Panc1 (cell line): ENCODE measurements at regions not wholly inside any gene's neighbourhood (a gene's known extent, or its start where the extent isn't known, plus 50 kb on each side); places are given as distances from the start of the nearest gene placed in this dataset.

ENCODE experiments used
- ATAC-seq: fragments of 200-7000 bp; cut with Tn5 transposase; 2 replicates; pipeline ENCODE4 v1.9.1; 2020; ENCODE audit warnings: mild to moderate bottlenecking, moderate library complexity
- BruUV-seq: library from RNA; stranded (reverse); fragments of 400-500 nt; replicated peaks from 2 replicates; lab custom pipeline; 2021; lab: Mats Ljungman, UMichigan
- CTCF ChIA-PET: fragments of 300-600 bp; sonication (Branson Sonifier 250); formaldehyde crosslinking; loops from one replicate; lab custom pipeline; 2022; ENCODE audit warnings: antibody characterized with exemption; lab: Charles Lee
- POLR2A ChIA-PET: fragments of 300-600 bp; sonication (Branson Sonifier 250); formaldehyde crosslinking; loops from one replicate; lab custom pipeline; 2022; ENCODE audit warnings: antibody characterized with exemption; lab: Charles Lee
- DNase-seq: peaks from one replicate; pipeline ENCODE4 v3.0.0-alpha.2; 2010; ENCODE audit warnings: low read depth, low spot score
- H3K27ac ChIP-seq: 2 replicates; pipeline ENCODE4 v1.5.1; 2011; ENCODE audit warnings: mild to moderate bottlenecking, low read length, inconsistent platforms
- H3K27me3 ChIP-seq: fragments of 200-500 bp; sonication (Bioruptor generic); 2 replicates; pipeline ENCODE4 v1.6.0; 2014; ENCODE audit warnings: low read length, inconsistent platforms; ENCODE audit not compliant: control insufficient read depth, insufficient read depth
- H3K36me3 ChIP-seq: fragments of 200-500 bp; sonication (Bioruptor generic); 2 replicates; pipeline ENCODE4 v1.5.1; 2014; ENCODE audit warnings: inconsistent platforms, mild to moderate bottlenecking, low read length, moderate library complexity; ENCODE audit not compliant: control insufficient read depth, insufficient read depth
- H3K4me1 ChIP-seq: 2 replicates; pipeline ENCODE4 v1.5.1; 2011; ENCODE audit warnings: inconsistent platforms, mild to moderate bottlenecking, low read length, moderate library complexity; ENCODE audit not compliant: control insufficient read depth, insufficient read depth
- H3K4me3 ChIP-seq, 2 experiments: 2 replicates each; pipeline ENCODE4 v1.5.1; 2011 to 2012; ENCODE audit warnings: low read depth in 2 of 2, low read length in 2 of 2, mild to moderate bottlenecking in 2 of 2, inconsistent platforms in 1 of 2, moderate library complexity in 1 of 2
- H3K9me3 ChIP-seq: fragments of 200-500 bp; sonication (Bioruptor generic); 2 replicates; pipeline ENCODE4 v1.5.1; 2014; ENCODE audit warnings: low read depth, mild to moderate bottlenecking, inconsistent platforms, low read length, moderate library complexity; ENCODE audit not compliant: control insufficient read depth, insufficient read depth
- CTCF ChIP-seq: fragments of 450-650 bp; IDR thresholded peaks from 2 replicates; pipeline ENCODE4 v1.5.1; 2017; ENCODE audit warnings: mild to moderate bottlenecking
- POLR2AphosphoS5 ChIP-seq: IDR thresholded peaks from 2 replicates; pipeline ENCODE4 v1.6.1; 2012; ENCODE audit warnings: mild to moderate bottlenecking, low read depth, low read length, moderate library complexity
- REST ChIP-seq, 2 experiments: IDR thresholded peaks; 2 replicates each; pipeline ENCODE4 v1.6.1; 2011 to 2012; ENCODE audit warnings: low read depth in 2 of 2, control low read depth in 1 of 2, low read length in 1 of 2, mild to moderate bottlenecking in 1 of 2, moderate library complexity in 1 of 2; ENCODE audit not compliant: insufficient read depth in 1 of 2
- SIN3A ChIP-seq: IDR thresholded peaks from 2 replicates; pipeline ENCODE4 v1.6.1; 2012; ENCODE audit warnings: low read depth, mild to moderate bottlenecking, low read length, moderate library complexity, borderline replicate concordance; ENCODE audit not compliant: insufficient read depth
- TCF7L2 ChIP-seq: IDR thresholded peaks from 2 replicates; pipeline ENCODE4 v1.6.1; 2011; ENCODE audit warnings: mild to moderate bottlenecking, low read depth, low read length, inconsistent platforms
- in situ Hi-C: cut with HindIII; loops from 2 replicates; pipeline ENCODE4 v1.10.0; 2016; ENCODE audit warnings: low sequenced_read_pairs, low pct_unique_long_range_greater_than_20kb
- intact Hi-C: fragments of 100-400 bp; cut with micrococcal nuclease; formaldehyde crosslinking; loops from one replicate; pipeline ENCODE4 v1.10.0; 2022; ENCODE audit not compliant: unreplicated experiment

DNA sequence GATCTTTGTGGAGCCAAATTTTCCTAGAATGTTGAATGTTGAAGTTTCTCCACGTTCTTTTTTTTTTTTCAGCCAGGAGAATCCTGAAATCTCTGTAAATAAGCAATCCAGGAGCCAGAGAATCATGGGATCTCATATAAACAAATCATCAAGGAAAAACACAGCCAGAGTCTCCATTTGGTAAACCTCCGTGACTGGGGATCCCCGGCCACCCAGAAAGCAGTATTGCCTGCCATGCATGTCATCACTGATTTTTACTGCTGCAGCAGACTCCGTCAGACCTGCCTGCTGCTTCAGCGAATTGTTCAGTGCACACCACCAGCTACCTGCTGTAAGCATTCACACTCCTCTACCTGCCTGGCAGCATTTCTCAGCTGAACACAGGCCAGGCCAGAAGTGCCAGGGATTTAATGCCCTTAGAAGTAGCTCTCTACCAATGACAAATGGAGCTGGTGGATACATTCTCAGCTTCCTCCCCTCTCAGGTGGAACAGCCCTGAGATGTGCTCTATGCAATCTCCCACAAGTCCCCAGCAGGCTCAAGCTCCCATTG, 158.6 kb downstream of the CYLD start:
- intact Hi-C loops = no loop called here
- no peak for ATAC-seq

GRCh38 chr16:50899951-50900350, 158.1 kb downstream of the CYLD start:
- TF ChIP-seq CTCF (no peak), TCF7L2 (no peak), POLR2AphosphoS5 (no peak), SIN3A (no peak), REST (IDR thresholded peaks at IDR 0.05; ENCODE audit: insufficient read depth in 1 of 2, low read depth in 2 of 2, low read length in 1 of 2) (no peak)
- ATAC-seq = no peak

More for the DNA sequence above, 158.6 kb downstream of the CYLD start:
- no peaks in the 10 kb centered on the region for H3K9me3 ChIP-seq
- CTCF ChIA-PET = no interaction called here
- POLR2A ChIA-PET = no interaction called here
- no peaks in the 10 kb centered on the region for H3K4me1 ChIP-seq
- no peak overlapping the region for H3K4me3 ChIP-seq
- H3K27me3 ChIP-seq = no peaks in the 10 kb centered on the region
- DNase-seq = no peak
- TF ChIP-seq SIN3A = no peak
- TF ChIP-seq REST (IDR thresholded peaks at IDR 0.05; ENCODE audit: insufficient read depth in 1 of 2, low read depth in 2 of 2, low read length in 1 of 2) = no peak
- no peak for TF ChIP-seq CTCF
- no peak for TF ChIP-seq TCF7L2
- no peak for TF ChIP-seq POLR2AphosphoS5
- BruUV-seq = no TSS peak
- in situ Hi-C loops = no loop called here
- no peak overlapping the region for H3K27ac ChIP-seq
- no peaks in the 10 kb centered on the region for H3K36me3 ChIP-seq

More at GRCh38 chr16:50899951-50900350, 158.1 kb downstream of the CYLD start:
- intact Hi-C loops (no loop called here), in situ Hi-C loops (no loop called here)
- H3K4me1 ChIP-seq = no peaks in the 10 kb centered on the region
- H3K36me3 ChIP-seq = no peaks in the 10 kb centered on the region
- DNase-seq = no peak
- POLR2A ChIA-PET = no interaction called here
- BruUV-seq = no TSS peak
- H3K27ac ChIP-seq = no peak overlapping the region
- no peak overlapping the region for H3K4me3 ChIP-seq
- H3K9me3 ChIP-seq = no peaks in the 10 kb centered on the region
- CTCF ChIA-PET = no interaction called here
- H3K27me3 ChIP-seq = no peaks in the 10 kb centered on the region
